Fibroblast of lung (primary cell): ENCODE measurements at regions not wholly inside any gene's neighbourhood (a gene's known extent, or its start where the extent isn't known, plus 50 kb on each side); places are given as distances from the start of the nearest gene placed in this dataset.
A peak's percentile ranks its signal among the peaks of the same experiment; 100 is the strongest.

Source experiments
- DNase-seq, 2 donors: peaks; one replicate each; pipeline versions ENCODE4 v3.0.0 to v3.0.0-alpha.2; 2010; ENCODE audit warnings: low read depth in 2 of 2
- H2AFZ ChIP-seq: 2 replicates; pipeline ENCODE4 v1.5.1; 2012; ENCODE audit warnings: low read length, control low read depth, inconsistent platforms
- H3K27ac ChIP-seq: 2 replicates; pipeline ENCODE4 v1.5.1; 2011; ENCODE audit warnings: low read length, control low read depth; ENCODE audit not compliant: insufficient read depth
- H3K27me3 ChIP-seq: 2 replicates; pipeline ENCODE4 v1.5.1; 2011; ENCODE audit warnings: mild to moderate bottlenecking, low read length; ENCODE audit not compliant: control insufficient read depth, insufficient read depth
- H3K36me3 ChIP-seq: 2 replicates; pipeline ENCODE4 v1.5.1; 2011; ENCODE audit warnings: low read length; ENCODE audit not compliant: control insufficient read depth, insufficient read depth
- H3K4me1 ChIP-seq: 2 replicates; pipeline ENCODE4 v1.5.1; 2011; ENCODE audit warnings: low read length; ENCODE audit not compliant: control insufficient read depth, insufficient read depth; ENCODE audit errors: extremely low read depth
- H3K4me2 ChIP-seq: 2 replicates; pipeline ENCODE4 v1.5.1; 2011; ENCODE audit warnings: low read length, control low read depth; ENCODE audit not compliant: insufficient read depth; ENCODE audit errors: extremely low read depth
- H3K4me3 ChIP-seq, 4 experiments: fragments of 200-600 bp in 1 of 4; sonication (generic) in 1 of 4; replicated peaks in 1 of 4; 2 replicates each; pipeline ENCODE4 v1.5.1; 2011 to 2016; ENCODE audit warnings: low read length in 4 of 4, low read depth in 3 of 4, mild to moderate bottlenecking in 3 of 4, control low read depth in 2 of 4, inconsistent platforms in 1 of 4, mixed read lengths in 1 of 4; ENCODE audit not compliant: insufficient read depth in 1 of 4; ENCODE audit errors: control extremely low read depth in 1 of 4
- H3K79me2 ChIP-seq: 2 replicates; pipeline ENCODE4 v1.5.1; 2012; ENCODE audit warnings: mild to moderate bottlenecking, low read length, inconsistent platforms; ENCODE audit not compliant: control insufficient read depth, insufficient read depth
- H3K9ac ChIP-seq: 2 replicates; pipeline ENCODE4 v1.5.1; 2011; ENCODE audit warnings: mild to moderate bottlenecking, low read length, control low read depth; ENCODE audit not compliant: insufficient read depth
- H3K9me3 ChIP-seq: 2 replicates; pipeline ENCODE4 v1.5.1; 2012; ENCODE audit warnings: low read depth, low read length; ENCODE audit not compliant: control insufficient read depth, insufficient read depth
- H4K20me1 ChIP-seq: 2 replicates; pipeline ENCODE4 v1.5.1; 2011; ENCODE audit warnings: low read length; ENCODE audit not compliant: control insufficient read depth, insufficient read depth; ENCODE audit errors: extremely low read depth
- EZH2 ChIP-seq: IDR thresholded peaks from 2 replicates; pipeline ENCODE4 v1.5.1; 2012; ENCODE audit warnings: low read length, control low read depth, mild to moderate bottlenecking; ENCODE audit errors: missing control alignments
- TF ChIP-seq, protein P1 (sequence below), 2 donors: IDR thresholded peaks in 1 of 2; conservative IDR thresholded peaks in 1 of 2; 1 replicate in 1 of 2; 2 replicates in 1 of 2; pipeline ENCODE4 v1.5.1; 2011 to 2012; ENCODE audit warnings: low read length in 2 of 2, control low read depth in 1 of 2, inconsistent platforms in 1 of 2, low read depth in 1 of 2, mild to moderate bottlenecking in 1 of 2

- Histone ChIP-seq H4K20me1 (no peaks in the 10 kb centered on the region), H3K27ac (no peak overlapping the region), H3K27me3 (no peaks in the 10 kb centered on the region), H3K9ac (no peak overlapping the region), H3K4me3 (no peak overlapping the region), H3K36me3 (no peaks in the 10 kb centered on the region), H3K4me2 (no peak overlapping the region), H3K79me2 (no peaks in the 10 kb centered on the region), H2AFZ (no peak overlapping the region), H3K4me1 (no peaks in the 10 kb centered on the region), H3K9me3 (no peaks in the 10 kb centered on the region)
- no peak for TF ChIP-seq EZH2
- TF ChIP-seq, protein P1, sequence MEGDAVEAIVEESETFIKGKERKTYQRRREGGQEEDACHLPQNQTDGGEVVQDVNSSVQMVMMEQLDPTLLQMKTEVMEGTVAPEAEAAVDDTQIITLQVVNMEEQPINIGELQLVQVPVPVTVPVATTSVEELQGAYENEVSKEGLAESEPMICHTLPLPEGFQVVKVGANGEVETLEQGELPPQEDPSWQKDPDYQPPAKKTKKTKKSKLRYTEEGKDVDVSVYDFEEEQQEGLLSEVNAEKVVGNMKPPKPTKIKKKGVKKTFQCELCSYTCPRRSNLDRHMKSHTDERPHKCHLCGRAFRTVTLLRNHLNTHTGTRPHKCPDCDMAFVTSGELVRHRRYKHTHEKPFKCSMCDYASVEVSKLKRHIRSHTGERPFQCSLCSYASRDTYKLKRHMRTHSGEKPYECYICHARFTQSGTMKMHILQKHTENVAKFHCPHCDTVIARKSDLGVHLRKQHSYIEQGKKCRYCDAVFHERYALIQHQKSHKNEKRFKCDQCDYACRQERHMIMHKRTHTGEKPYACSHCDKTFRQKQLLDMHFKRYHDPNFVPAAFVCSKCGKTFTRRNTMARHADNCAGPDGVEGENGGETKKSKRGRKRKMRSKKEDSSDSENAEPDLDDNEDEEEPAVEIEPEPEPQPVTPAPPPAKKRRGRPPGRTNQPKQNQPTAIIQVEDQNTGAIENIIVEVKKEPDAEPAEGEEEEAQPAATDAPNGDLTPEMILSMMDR (conservative IDR thresholded peaks at IDR 0.05 in 1 of 2, IDR thresholded peaks at IDR 0.05 in 1 of 2; ENCODE audit: low read depth in 1 of 2, low read length in 2 of 2), result no peak
- DNase-seq, result no peak
Observed at GRCh38 chr10:8636371-8636770, 581.9 kb downstream of the GATA3 start.

GRCh38 chr10:8637640-8638039, 583.2 kb downstream of the GATA3 start:
- Histone ChIP-seq H2AFZ (no peak overlapping the region), H3K4me3 (no peak overlapping the region), H4K20me1 (no peaks in the 10 kb centered on the region), H3K9ac (no peak overlapping the region), H3K9me3 (no peaks in the 10 kb centered on the region), H3K36me3 (no peaks in the 10 kb centered on the region), H3K27ac (no peak overlapping the region), H3K4me2 (no peak overlapping the region), H3K79me2 (no peaks in the 10 kb centered on the region), H3K4me1 (no peaks in the 10 kb centered on the region), H3K27me3 (no peaks in the 10 kb centered on the region)
- peak in 1 of 2 donors; percentile 17 for DNase-seq
- no peak for TF ChIP-seq EZH2
- TF ChIP-seq, protein P1 (conservative IDR thresholded peaks at IDR 0.05 in 1 of 2, IDR thresholded peaks at IDR 0.05 in 1 of 2; ENCODE audit: low read depth in 1 of 2, low read length in 2 of 2), result no peak

DNA sequence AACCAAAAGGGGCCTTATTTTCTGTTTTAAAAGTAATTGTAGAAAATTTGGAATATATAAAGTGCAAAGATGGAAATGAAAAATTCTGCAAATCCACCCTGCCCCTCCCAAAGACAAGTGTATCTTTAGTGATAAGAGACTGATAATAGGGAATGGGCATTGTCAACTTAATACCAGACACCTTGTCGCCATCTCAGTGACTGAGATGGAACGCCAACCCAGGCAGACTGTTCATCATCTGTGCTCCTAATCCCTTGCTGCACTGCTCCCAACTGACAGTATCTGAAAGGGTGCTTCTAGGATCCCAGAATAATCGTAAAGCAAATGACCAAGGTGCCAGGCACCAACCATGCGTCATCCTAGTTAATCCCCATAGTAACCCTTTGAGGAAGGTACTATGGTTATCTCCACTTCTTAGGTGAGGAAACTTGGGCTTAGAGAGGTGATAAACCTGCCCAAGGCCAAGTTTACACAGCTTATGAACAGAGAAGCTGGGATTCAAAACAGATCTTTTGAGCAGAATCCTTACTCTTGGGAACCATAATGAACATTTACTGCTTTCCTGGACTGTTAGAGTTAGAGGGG, 583.7 kb downstream of the GATA3 start:
- no peak overlapping the region for H3K4me3 ChIP-seq
- no peak for DNase-seq
- H2AFZ ChIP-seq, result no peak overlapping the region
- H4K20me1 ChIP-seq, result no peaks in the 10 kb centered on the region
- H3K79me2 ChIP-seq, result no peaks in the 10 kb centered on the region
- no peaks in the 10 kb centered on the region for H3K4me1 ChIP-seq
- H3K9me3 ChIP-seq, result no peaks in the 10 kb centered on the region
- H3K4me2 ChIP-seq, result no peak overlapping the region
- no peaks in the 10 kb centered on the region for H3K27me3 ChIP-seq
- H3K27ac ChIP-seq, result no peak overlapping the region
- H3K36me3 ChIP-seq, result no peaks in the 10 kb centered on the region
- H3K9ac ChIP-seq, result no peak overlapping the region
- TF ChIP-seq, protein P1 (conservative IDR thresholded peaks at IDR 0.05 in 1 of 2, IDR thresholded peaks at IDR 0.05 in 1 of 2; ENCODE audit: low read depth in 1 of 2, low read length in 2 of 2), result no peak
- no peak for TF ChIP-seq EZH2
